ENCODE measurements at regions not wholly inside any gene's neighbourhood (a gene's known extent, or its start where the extent isn't known, plus 50 kb on each side); places are given as distances from the start of the nearest gene placed in this dataset.

GRCh38 chr13:33629605-33630360 is 188.2 kb upstream of the RFC3 start:
- TF ChIP-seq POLR2AphosphoS5 (IDR thresholded peaks at IDR 0.05; ENCODE audit: low read depth, low read length) (no peak), TAF1 (IDR thresholded peaks at IDR 0.05; ENCODE audit: borderline replicate concordance, insufficient read depth, low read length) (no peak), SIN3A (IDR thresholded peaks at IDR 0.05; ENCODE audit: borderline replicate concordance, insufficient read depth, low read length) (no peak), FOXP2 (optimal IDR thresholded peaks at IDR 0.05; ENCODE audit: borderline replicate concordance, extremely low read depth, extremely low read length, insufficient read depth) (no peak), REST (IDR thresholded peaks at IDR 0.05; ENCODE audit: insufficient read depth in 1 of 2, low read depth in 2 of 2, low read length in 2 of 2) (no peak)

GRCh38 chr13:33633701-33634545 is 184.0 kb upstream of the RFC3 start:
- TF ChIP-seq SIN3A (IDR thresholded peaks at IDR 0.05; ENCODE audit: borderline replicate concordance, insufficient read depth, low read length): no peak

- TF ChIP-seq TAF1 (IDR thresholded peaks at IDR 0.05; ENCODE audit: borderline replicate concordance, insufficient read depth, low read length) (no peak), SIN3A (IDR thresholded peaks at IDR 0.05; ENCODE audit: borderline replicate concordance, insufficient read depth, low read length) (no peak), REST (IDR thresholded peaks at IDR 0.05; ENCODE audit: insufficient read depth in 1 of 2, low read depth in 2 of 2, low read length in 2 of 2) (no peak), FOXP2 (optimal IDR thresholded peaks at IDR 0.05; ENCODE audit: borderline replicate concordance, extremely low read depth, extremely low read length, insufficient read depth) (no peak), POLR2AphosphoS5 (IDR thresholded peaks at IDR 0.05; ENCODE audit: low read depth, low read length) (no peak)
Measured at GRCh38 chr13:33634546-33634982, 183.4 kb upstream of the RFC3 start.

- TF ChIP-seq POLR2AphosphoS5 (IDR thresholded peaks at IDR 0.05; ENCODE audit: low read depth, low read length): no peak
Measured at GRCh38 chr13:33636243-33636642, 181.7 kb upstream of the RFC3 start.

GRCh38 chr13:33636955-33637670 is 180.8 kb upstream of the RFC3 start:
- TF ChIP-seq TAF1 (IDR thresholded peaks at IDR 0.05; ENCODE audit: borderline replicate concordance, insufficient read depth, low read length): no peak
- no peak for TF ChIP-seq REST (IDR thresholded peaks at IDR 0.05; ENCODE audit: insufficient read depth in 1 of 2, low read depth in 2 of 2, low read length in 2 of 2)
- TF ChIP-seq POLR2AphosphoS5 (IDR thresholded peaks at IDR 0.05; ENCODE audit: low read depth, low read length): no peak
- no peak for TF ChIP-seq FOXP2 (optimal IDR thresholded peaks at IDR 0.05; ENCODE audit: borderline replicate concordance, extremely low read depth, extremely low read length, insufficient read depth)
